HL-60 (cell line): ENCODE measurements at regions not wholly inside any gene's neighbourhood (a gene's known extent, or its start where the extent isn't known, plus 50 kb on each side); places are given as distances from the start of the nearest gene placed in this dataset.

Experiments used
- CTCF ChIP-seq: IDR thresholded peaks from one replicate; pipeline ENCODE4 v1.5.1; 2011; ENCODE audit warnings: low read length, control low read depth, inconsistent platforms; ENCODE audit not compliant: insufficient read depth
- GABPA ChIP-seq: IDR thresholded peaks from 2 replicates; pipeline ENCODE4 v1.6.1; 2012; ENCODE audit warnings: low read depth
- POLR2AphosphoS5 ChIP-seq: IDR thresholded peaks from 2 replicates; pipeline ENCODE4 v1.6.1; 2012; ENCODE audit warnings: low read depth
- REST ChIP-seq: IDR thresholded peaks from 2 replicates; pipeline ENCODE4 v1.6.1; 2012; ENCODE audit warnings: low read depth; ENCODE audit not compliant: insufficient replicate concordance
- SPI1 ChIP-seq: IDR thresholded peaks from 2 replicates; pipeline ENCODE4 v1.6.1; 2012; ENCODE audit warnings: low read depth, mild to moderate bottlenecking, borderline replicate concordance

GRCh38 chr4:124266721-124267120, 445.8 kb downstream of the ANKRD50 start:
- TF ChIP-seq CTCF (no peak), REST (no peak), GABPA (no peak), POLR2AphosphoS5 (no peak), SPI1 (no peak)
